ENCODE measurements at regions not wholly inside any gene's neighbourhood (a gene's known extent, or its start where the extent isn't known, plus 50 kb on each side); places are given as distances from the start of the nearest gene placed in this dataset.
"Not testable (repeated sequence)": the region's sequence is repeated elsewhere in the genome, so short reads cannot be mapped to it uniquely, and the experiment has no call there.

DNA sequence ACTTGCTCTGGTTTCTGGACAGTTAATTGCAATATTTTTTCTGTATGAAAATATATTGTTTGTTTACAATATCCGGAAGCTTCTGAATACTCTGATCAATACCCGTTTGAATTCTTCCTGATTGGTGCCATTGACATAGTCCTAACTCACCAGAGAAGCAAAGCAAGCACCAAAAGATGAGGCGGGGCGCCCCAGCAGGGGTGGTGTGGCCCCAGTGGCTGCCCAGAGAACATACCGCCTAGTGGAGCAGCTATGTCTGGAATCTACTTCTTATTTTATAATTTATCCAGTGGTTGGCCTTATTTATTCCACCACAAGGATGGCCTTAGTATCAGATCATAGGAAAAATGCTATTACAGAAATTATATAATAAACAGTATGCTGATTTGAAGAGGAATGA lies 610.7 kb downstream of the JRKL start:
- Histone ChIP-seq H3K27me3 (no peaks in the 10 kb centered on the region), H3K4me3 (no peak overlapping the region), H3K36me3 (no peaks in the 10 kb centered on the region), H3K4me1 (no peaks in the 10 kb centered on the region), H3K27ac (no peak overlapping the region), H3K9me3 (no peaks in the 10 kb centered on the region)
- intact Hi-C loops (cut with DNase I): no loop called here
- TF ChIP-seq CTCF (IDR thresholded peaks at IDR 0.05): no peak
- no peak for DNase-seq (ENCODE audit: low spot score in 2 of 2)

- Histone ChIP-seq H3K27me3 (no peaks in the 10 kb centered on the region), H3K4me3 (no peak overlapping the region), H3K36me3 (no peaks in the 10 kb centered on the region), H3K27ac (no peak overlapping the region), H3K4me1 (no peaks in the 10 kb centered on the region), H3K9me3 (no peaks in the 10 kb centered on the region)
- no peak for DNase-seq (ENCODE audit: low spot score in 2 of 2)
- TF ChIP-seq CTCF (IDR thresholded peaks at IDR 0.05): no peak
- intact Hi-C loops (cut with DNase I): no loop called here
Observed at GRCh38 chr11:97007283-97007682, 617.5 kb downstream of the JRKL start.

GRCh38 chr11:97009613-97010012 lies 619.8 kb downstream of the JRKL start:
- no peak overlapping the region for H3K27ac ChIP-seq
- H3K4me3 ChIP-seq: no peak overlapping the region
- H3K27me3 ChIP-seq: no peaks in the 10 kb centered on the region
- intact Hi-C loops (cut with DNase I): no loop called here
- no peak for TF ChIP-seq CTCF (IDR thresholded peaks at IDR 0.05)
- DNase-seq (ENCODE audit: low spot score in 2 of 2): no peak
- no peaks in the 10 kb centered on the region for H3K9me3 ChIP-seq
- H3K4me1 ChIP-seq: no peaks in the 10 kb centered on the region
- H3K36me3 ChIP-seq: no peaks in the 10 kb centered on the region

DNA sequence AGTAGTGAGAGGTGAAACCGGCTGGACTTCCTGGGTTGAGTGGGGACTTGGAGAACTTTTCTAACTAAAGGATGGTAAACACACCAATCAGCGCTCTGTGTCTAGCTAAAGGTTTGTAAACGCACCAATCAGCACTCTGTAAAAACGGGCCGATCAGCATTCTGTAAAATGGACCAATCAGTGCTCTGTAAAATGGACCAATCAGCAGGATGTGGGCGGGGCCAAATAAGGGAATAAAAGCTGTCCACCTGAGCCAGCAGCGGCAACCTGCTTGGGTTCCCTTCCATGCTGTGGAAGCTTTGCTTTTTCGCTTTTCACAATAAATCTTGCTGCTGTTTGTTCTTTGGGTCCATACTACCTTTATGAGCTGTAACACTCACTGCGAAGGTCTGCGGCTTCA lies 621.2 kb downstream of the JRKL start:
- H3K4me3 ChIP-seq; intact Hi-C loops (cut with DNase I); H3K27me3 ChIP-seq; DNase-seq (ENCODE audit: low spot score in 2 of 2); H3K9me3 ChIP-seq; H3K36me3 ChIP-seq; H3K27ac ChIP-seq; H3K4me1 ChIP-seq: not testable (repeated sequence)

- TF ChIP-seq CTCF (IDR thresholded peaks at IDR 0.05): no peak
- intact Hi-C loops (cut with DNase I): no loop called here
- Histone ChIP-seq H3K4me3 (no peak overlapping the region), H3K9me3 (no peaks in the 10 kb centered on the region), H3K27ac (no peak overlapping the region), H3K27me3 (no peaks in the 10 kb centered on the region), H3K36me3 (no peaks in the 10 kb centered on the region), H3K4me1 (no peaks in the 10 kb centered on the region)
- DNase-seq (ENCODE audit: low spot score in 2 of 2): no peak
Observed at GRCh38 chr11:97015327-97015726, 625.5 kb downstream of the JRKL start.

GRCh38 chr11:97019305-97019704 lies 629.5 kb downstream of the JRKL start:
- no peaks in the 10 kb centered on the region for H3K27me3 ChIP-seq
- TF ChIP-seq CTCF (IDR thresholded peaks at IDR 0.05): no peak
- no peak overlapping the region for H3K27ac ChIP-seq
- no peak overlapping the region for H3K4me3 ChIP-seq
- H3K9me3 ChIP-seq: peaks cover 0 to 6% of the 10 kb centered on the region in 2 donors
- no peak for DNase-seq (ENCODE audit: low spot score in 2 of 2)
- no peaks in the 10 kb centered on the region for H3K36me3 ChIP-seq
- H3K4me1 ChIP-seq: no peaks in the 10 kb centered on the region
- intact Hi-C loops (cut with DNase I): no loop called here

Measured in ascending aorta (tissue), 2 donors.